ENCODE measurements at regions not wholly inside any gene's neighbourhood (a gene's known extent, or its start where the extent isn't known, plus 50 kb on each side); places are given as distances from the start of the nearest gene placed in this dataset.
"Not testable (repeated sequence)": the region's sequence is repeated elsewhere in the genome, so short reads cannot be mapped to it uniquely, and the experiment has no call there.

GRCh38 chr18:51561821-51562220, 364.3 kb upstream of the MEX3C start:
- ATAC-seq (no peak), DNase-seq (no peak)
- no peak overlapping the region for H3K4me3 Mint-ChIP-seq
- intact Hi-C loops (cut with micrococcal nuclease): no loop called here
- ChIA-PET CTCF (no interaction called here), POLR2A (no interaction called here)
- Histone ChIP-seq H3K4me3 (ENCODE audit: low read length) (no peak overlapping the region), H3K4me1 (ENCODE audit: control insufficient read depth in 2 of 2, insufficient read depth in 2 of 2, low read length in 2 of 2) (no peaks in the 10 kb centered on the region), H3K9me3 (ENCODE audit: control insufficient read depth in 2 of 3, low read length in 3 of 3) (no peaks in the 10 kb centered on the region), H3K36me3 (ENCODE audit: control insufficient read depth in 2 of 3, insufficient read depth in 3 of 3, low read length in 3 of 3) (no peaks in the 10 kb centered on the region), H3K27me3 (ENCODE audit: control insufficient read depth in 2 of 2, insufficient read depth in 2 of 2, low read length in 2 of 2) (no peaks in the 10 kb centered on the region), H3K27ac (ENCODE audit: low read depth, low read length) (no peak overlapping the region)
- H3K4me1 Mint-ChIP-seq: peaks cover 0 to 1% (median 0%) of the 10 kb centered on the region in 7 donors
- no peaks in the 10 kb centered on the region for H3K36me3 Mint-ChIP-seq
- peaks cover 0 to 6% (median 0%) of the 10 kb centered on the region in 11 donors for H3K9me3 Mint-ChIP-seq
- H3K27me3 Mint-ChIP-seq: peaks cover 0 to 45% (median 27%) of the 10 kb centered on the region in 5 donors
- no peak overlapping the region for H3K27ac Mint-ChIP-seq

DNA sequence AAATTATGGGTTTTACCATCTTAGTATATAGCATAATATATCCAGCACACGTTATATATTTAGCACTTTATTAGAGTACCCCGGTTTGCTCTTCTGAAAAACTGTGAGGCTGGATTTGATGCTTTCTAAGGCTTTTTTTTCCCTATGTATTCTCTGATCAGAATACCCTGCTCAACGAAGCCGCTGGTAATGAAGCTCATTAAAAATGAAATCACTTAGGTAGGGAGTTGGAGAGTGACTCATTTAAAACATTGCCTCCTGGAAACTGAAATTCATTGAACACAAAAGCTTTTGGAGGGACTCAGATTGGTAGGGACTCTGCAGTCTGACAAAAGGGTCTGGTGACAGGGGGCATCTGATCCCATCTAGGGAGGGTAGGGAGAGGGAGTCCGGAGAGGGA, 365.4 kb upstream of the MEX3C start:
- Histone ChIP-seq H3K27ac (ENCODE audit: low read depth, low read length) (no peak overlapping the region), H3K27me3 (ENCODE audit: control insufficient read depth in 2 of 2, insufficient read depth in 2 of 2, low read length in 2 of 2) (peaks cover 0 to 3% of the 10 kb centered on the region in 2 donors), H3K4me3 (ENCODE audit: low read length) (no peak overlapping the region), H3K4me1 (ENCODE audit: control insufficient read depth in 2 of 2, insufficient read depth in 2 of 2, low read length in 2 of 2) (no peaks in the 10 kb centered on the region), H3K36me3 (ENCODE audit: control insufficient read depth in 2 of 3, insufficient read depth in 3 of 3, low read length in 3 of 3) (no peaks in the 10 kb centered on the region), H3K9me3 (ENCODE audit: control insufficient read depth in 2 of 3, low read length in 3 of 3) (no peaks in the 10 kb centered on the region)
- H3K27ac Mint-ChIP-seq: no peak overlapping the region
- H3K36me3 Mint-ChIP-seq: no peaks in the 10 kb centered on the region
- POLR2A ChIA-PET: no interaction called here
- no peak for ATAC-seq
- H3K4me1 Mint-ChIP-seq: peaks cover 0 to 1% (median 0%) of the 10 kb centered on the region in 7 donors
- intact Hi-C loops (cut with micrococcal nuclease): no loop called here
- no peak for DNase-seq
- H3K9me3 Mint-ChIP-seq: no peaks in the 10 kb centered on the region
- CTCF ChIA-PET: interaction anchor here (0.6 kb wide), 1 partner anchor 810 kb away, joined by 3 read pairs; no protein-coding TSS in a partner anchor
- peaks cover 0 to 35% (median 17%) of the 10 kb centered on the region in 5 donors for H3K27me3 Mint-ChIP-seq
- no peak overlapping the region for H3K4me3 Mint-ChIP-seq

- intact Hi-C loops (cut with micrococcal nuclease): no loop called here
- ChIA-PET POLR2A (no interaction called here), CTCF (interaction anchor here (0.6 kb wide), 1 partner anchor 810 kb away, joined by 3 read pairs; no protein-coding TSS in a partner anchor)
- H3K4me3 Mint-ChIP-seq: no peak overlapping the region
- peaks cover 0 to 34% (median 14%) of the 10 kb centered on the region in 5 donors for H3K27me3 Mint-ChIP-seq
- H3K36me3 Mint-ChIP-seq: no peaks in the 10 kb centered on the region
- no peak overlapping the region for H3K27ac ChIP-seq (ENCODE audit: low read depth, low read length)
- no peak overlapping the region for H3K4me3 ChIP-seq (ENCODE audit: low read length)
- no peaks in the 10 kb centered on the region for H3K9me3 ChIP-seq (ENCODE audit: control insufficient read depth in 2 of 3, low read length in 3 of 3)
- no peak overlapping the region for H3K27ac Mint-ChIP-seq
- H3K4me1 Mint-ChIP-seq: peaks cover 0 to 1% (median 0%) of the 10 kb centered on the region in 7 donors
- no peaks in the 10 kb centered on the region for H3K9me3 Mint-ChIP-seq
- H3K27me3 ChIP-seq (ENCODE audit: control insufficient read depth in 2 of 2, insufficient read depth in 2 of 2, low read length in 2 of 2): peaks cover 0 to 3% of the 10 kb centered on the region in 2 donors
- no peaks in the 10 kb centered on the region for H3K4me1 ChIP-seq (ENCODE audit: control insufficient read depth in 2 of 2, insufficient read depth in 2 of 2, low read length in 2 of 2)
- ATAC-seq: no peak
- H3K36me3 ChIP-seq (ENCODE audit: control insufficient read depth in 2 of 3, insufficient read depth in 3 of 3, low read length in 3 of 3): no peaks in the 10 kb centered on the region
- DNase-seq: no peak
These were observed 365.9 kb upstream of the MEX3C start for GRCh38 chr18:51563396-51563795.

GRCh38 chr18:51568151-51568550, 370.7 kb upstream of the MEX3C start:
- intact Hi-C loops (cut with micrococcal nuclease): no loop called here
- no peak for ATAC-seq
- Mint-ChIP-seq H3K4me1 (peaks cover 0 to 1% (median 0%) of the 10 kb centered on the region in 7 donors), H3K36me3 (no peaks in the 10 kb centered on the region), H3K4me3 (no peak overlapping the region), H3K27ac (no peak overlapping the region), H3K27me3 (peaks cover 0 to 22% (median 10%) of the 10 kb centered on the region in 5 donors), H3K9me3 (peaks cover 0 to 2% (median 0%) of the 10 kb centered on the region in 11 donors)
- Histone ChIP-seq H3K27ac (ENCODE audit: low read depth, low read length) (no peak overlapping the region), H3K36me3 (ENCODE audit: control insufficient read depth in 2 of 3, insufficient read depth in 3 of 3, low read length in 3 of 3) (no peaks in the 10 kb centered on the region), H3K4me1 (ENCODE audit: control insufficient read depth in 2 of 2, insufficient read depth in 2 of 2, low read length in 2 of 2) (no peaks in the 10 kb centered on the region), H3K27me3 (ENCODE audit: control insufficient read depth in 2 of 2, insufficient read depth in 2 of 2, low read length in 2 of 2) (peaks cover 0 to 3% of the 10 kb centered on the region in 2 donors), H3K4me3 (ENCODE audit: low read length) (no peak overlapping the region), H3K9me3 (ENCODE audit: control insufficient read depth in 2 of 3, low read length in 3 of 3) (no peaks in the 10 kb centered on the region)
- ChIA-PET CTCF (no interaction called here), POLR2A (no interaction called here)
- no peak for DNase-seq

- ChIA-PET CTCF (no interaction called here), POLR2A (no interaction called here)
- Mint-ChIP-seq H3K9me3 (peaks cover 0 to 7% (median 0%) of the 10 kb centered on the region in 11 donors), H3K4me1 (no peaks in the 10 kb centered on the region), H3K4me3 (no peak overlapping the region), H3K27ac (no peak overlapping the region), H3K27me3 (peaks cover 0 to 24% (median 2%) of the 10 kb centered on the region in 5 donors), H3K36me3 (peaks cover 0 to 7% (median 0%) of the 10 kb centered on the region in 5 donors)
- H3K36me3 ChIP-seq (ENCODE audit: control insufficient read depth in 2 of 3, insufficient read depth in 3 of 3, low read length in 3 of 3): no peaks in the 10 kb centered on the region
- DNase-seq: no peak
- no peaks in the 10 kb centered on the region for H3K9me3 ChIP-seq (ENCODE audit: control insufficient read depth in 2 of 3, low read length in 3 of 3)
- no peak for ATAC-seq
- H3K27me3 ChIP-seq (ENCODE audit: control insufficient read depth in 2 of 2, insufficient read depth in 2 of 2, low read length in 2 of 2): peaks cover 0 to 3% of the 10 kb centered on the region in 2 donors
- no peaks in the 10 kb centered on the region for H3K4me1 ChIP-seq (ENCODE audit: control insufficient read depth in 2 of 2, insufficient read depth in 2 of 2, low read length in 2 of 2)
- no peak overlapping the region for H3K27ac ChIP-seq (ENCODE audit: low read depth, low read length)
- no peak overlapping the region for H3K4me3 ChIP-seq (ENCODE audit: low read length)
- intact Hi-C loops (cut with micrococcal nuclease): no loop called here
These were observed 371.7 kb upstream of the MEX3C start for GRCh38 chr18:51569153-51569552.

GRCh38 chr18:51569561-51569960, 372.1 kb upstream of the MEX3C start:
- H3K27me3 Mint-ChIP-seq: peaks cover 0 to 26% (median 0%) of the 10 kb centered on the region in 5 donors
- Histone ChIP-seq H3K9me3 (ENCODE audit: control insufficient read depth in 2 of 3, low read length in 3 of 3) (no peaks in the 10 kb centered on the region), H3K4me3 (ENCODE audit: low read length) (no peak overlapping the region), H3K4me1 (ENCODE audit: control insufficient read depth in 2 of 2, insufficient read depth in 2 of 2, low read length in 2 of 2) (no peaks in the 10 kb centered on the region), H3K36me3 (ENCODE audit: control insufficient read depth in 2 of 3, insufficient read depth in 3 of 3, low read length in 3 of 3) (no peaks in the 10 kb centered on the region), H3K27me3 (ENCODE audit: control insufficient read depth in 2 of 2, insufficient read depth in 2 of 2, low read length in 2 of 2) (peaks cover 0 to 3% of the 10 kb centered on the region in 2 donors), H3K27ac (ENCODE audit: low read depth, low read length) (no peak overlapping the region)
- ATAC-seq (no peak), DNase-seq (no peak)
- peaks cover 0 to 9% (median 0%) of the 10 kb centered on the region in 5 donors for H3K36me3 Mint-ChIP-seq
- ChIA-PET POLR2A (no interaction called here), CTCF (no interaction called here)
- H3K4me1 Mint-ChIP-seq: peaks cover 0 to 1% (median 0%) of the 10 kb centered on the region in 7 donors
- no peak overlapping the region for H3K4me3 Mint-ChIP-seq
- intact Hi-C loops (cut with micrococcal nuclease): no loop called here
- peaks cover 0 to 8% (median under 1%) of the 10 kb centered on the region in 11 donors for H3K9me3 Mint-ChIP-seq
- no peak overlapping the region for H3K27ac Mint-ChIP-seq

GRCh38 chr18:51570071-51570470, 372.6 kb upstream of the MEX3C start:
- H3K4me3 ChIP-seq (ENCODE audit: low read length); H3K4me1 Mint-ChIP-seq; intact Hi-C loops (cut with micrococcal nuclease); POLR2A ChIA-PET; H3K36me3 ChIP-seq (ENCODE audit: control insufficient read depth in 2 of 3, insufficient read depth in 3 of 3, low read length in 3 of 3); DNase-seq; H3K4me1 ChIP-seq (ENCODE audit: control insufficient read depth in 2 of 2, insufficient read depth in 2 of 2, low read length in 2 of 2); H3K9me3 ChIP-seq (ENCODE audit: control insufficient read depth in 2 of 3, low read length in 3 of 3); H3K9me3 Mint-ChIP-seq; H3K4me3 Mint-ChIP-seq; H3K27ac ChIP-seq (ENCODE audit: low read depth, low read length); H3K36me3 Mint-ChIP-seq; CTCF ChIA-PET; ATAC-seq; H3K27ac Mint-ChIP-seq; H3K27me3 ChIP-seq (ENCODE audit: control insufficient read depth in 2 of 2, insufficient read depth in 2 of 2, low read length in 2 of 2): not testable (repeated sequence)
- H3K27me3 Mint-ChIP-seq: peaks cover 0 to 25% (median 0%) of the 10 kb centered on the region in 5 donors
